Loucy (cell line): ENCODE measurements at regions not wholly inside any gene's neighbourhood (a gene's known extent, or its start where the extent isn't known, plus 50 kb on each side); places are given as distances from the start of the nearest gene placed in this dataset.

Experiments
- CTCF ChIP-seq: fragments of 200-600 bp; sonication (generic); conservative IDR thresholded peaks from 2 replicates; pipeline ENCODE4 v1.5.1; 2014; ENCODE audit warnings: mild to moderate bottlenecking, antibody characterized with exemption, low read length
- EZH2phosphoT487 ChIP-seq: fragments of 200-600 bp; IDR thresholded peaks from 2 replicates; pipeline ENCODE4 v1.6.1; 2018; ENCODE audit warnings: antibody characterized with exemption, mild to moderate bottlenecking, moderate library complexity, borderline replicate concordance

GRCh38 chr6:79146421-79146820, 68.4 kb upstream of the PHIP start:
- no peak for TF ChIP-seq CTCF
- no peak for TF ChIP-seq EZH2phosphoT487
